EH (cell line): ENCODE measurements at regions not wholly inside any gene's neighbourhood (a gene's known extent, or its start where the extent isn't known, plus 50 kb on each side); places are given as distances from the start of the nearest gene placed in this dataset.
"Not testable (repeated sequence)": the region's sequence is repeated elsewhere in the genome, so short reads cannot be mapped to it uniquely, and the experiment has no call there.

Experiments used
- DNase-seq: peaks from one replicate; pipeline ENCODE4 v3.0.0-alpha.2; 2015; ENCODE audit warnings: low read depth

DNA sequence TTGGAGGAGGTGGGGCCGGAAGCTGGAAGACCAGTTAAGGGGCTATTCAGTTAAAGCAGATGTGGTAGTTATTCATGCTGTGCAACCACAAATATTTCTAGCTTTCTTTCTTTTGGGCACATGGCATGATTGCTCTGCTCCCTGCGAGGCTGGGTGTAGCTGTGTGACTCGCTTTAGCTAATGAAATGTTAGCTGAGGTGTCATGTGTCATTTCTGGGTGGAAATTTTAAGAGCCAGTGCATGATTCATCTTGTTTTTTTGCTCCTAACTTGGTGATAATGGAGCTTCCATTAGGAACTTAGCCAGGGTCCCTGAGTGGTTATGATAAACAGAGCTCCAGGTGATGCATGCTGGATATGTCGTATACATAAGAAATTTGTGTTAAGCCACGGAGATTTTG, 300.6 kb downstream of the SATB1 start:
- DNase-seq, result peak; percentile 86

GRCh38 chr3:18122264-18122663, 302.9 kb downstream of the SATB1 start:
- no peak for DNase-seq

DNA sequence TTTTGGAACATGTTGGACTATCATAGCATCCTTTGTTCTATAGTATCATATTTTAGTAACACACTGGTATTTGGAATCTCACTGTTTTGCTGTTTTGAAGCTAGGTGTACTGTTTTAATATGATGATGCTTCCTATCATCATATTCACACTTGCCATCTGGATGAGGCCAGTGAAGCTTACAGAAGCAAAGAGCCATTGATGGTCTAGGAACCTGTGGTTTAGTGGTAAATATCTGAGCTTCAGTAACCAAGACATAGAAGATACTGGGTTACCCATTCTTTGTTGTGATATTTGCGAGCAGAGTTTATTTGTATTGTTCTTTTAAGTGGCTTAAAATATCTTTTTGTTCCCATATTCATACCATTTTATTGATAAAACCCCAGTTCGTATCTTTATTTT, 304.1 kb downstream of the SATB1 start:
- DNase-seq, result no peak

DNA sequence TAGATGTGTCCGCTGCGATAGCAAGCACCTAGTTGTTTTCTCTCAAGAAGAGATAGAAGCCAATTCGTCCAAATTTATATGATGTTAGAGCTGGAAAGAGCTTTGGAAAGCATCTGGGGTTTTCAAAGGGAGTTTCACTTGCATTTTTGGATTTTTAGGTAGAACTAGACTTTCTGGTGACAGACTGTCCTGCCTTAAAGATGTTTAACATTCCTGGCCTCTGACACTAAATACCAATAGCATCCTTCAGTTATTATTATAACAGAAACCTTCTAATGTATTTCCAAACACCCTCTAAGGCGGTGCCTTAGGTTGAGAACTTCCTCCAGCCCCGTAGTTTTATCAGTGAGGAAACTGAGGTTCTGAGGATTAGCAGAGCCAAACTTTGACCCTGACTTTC, 305.3 kb downstream of the SATB1 start:
- DNase-seq, result peak; percentile 27

- no peak for DNase-seq
Measured at GRCh38 chr3:18114894-18115293, 310.2 kb downstream of the SATB1 start.

DNA sequence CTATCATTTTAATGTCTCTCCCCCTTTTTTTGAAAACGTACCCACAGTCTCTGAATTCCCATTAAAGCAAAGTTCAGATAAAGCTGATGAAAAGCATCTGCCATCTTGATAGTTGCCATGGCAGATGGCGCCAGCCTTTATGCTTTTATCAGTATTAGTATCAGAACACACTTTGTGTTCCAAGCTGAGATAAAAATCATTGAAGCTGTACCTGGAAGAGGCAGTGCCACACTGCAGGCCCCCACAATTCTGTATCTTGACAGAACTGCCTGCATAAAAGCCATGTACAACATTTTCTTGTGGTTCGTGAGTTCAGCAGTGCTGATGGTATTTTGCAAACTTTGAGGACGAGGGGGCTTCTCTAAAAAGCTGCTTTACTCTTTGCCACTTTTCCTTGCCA, 311.7 kb downstream of the SATB1 start:
- no peak for DNase-seq

GRCh38 chr3:18112674-18113375, 312.3 kb downstream of the SATB1 start:
- no peak for DNase-seq

GRCh38 chr3:18111796-18112232, 313.3 kb downstream of the SATB1 start:
- peak; percentile 29 for DNase-seq

GRCh38 chr3:18103591-18103990, 321.5 kb downstream of the SATB1 start:
- no peak for DNase-seq

DNA sequence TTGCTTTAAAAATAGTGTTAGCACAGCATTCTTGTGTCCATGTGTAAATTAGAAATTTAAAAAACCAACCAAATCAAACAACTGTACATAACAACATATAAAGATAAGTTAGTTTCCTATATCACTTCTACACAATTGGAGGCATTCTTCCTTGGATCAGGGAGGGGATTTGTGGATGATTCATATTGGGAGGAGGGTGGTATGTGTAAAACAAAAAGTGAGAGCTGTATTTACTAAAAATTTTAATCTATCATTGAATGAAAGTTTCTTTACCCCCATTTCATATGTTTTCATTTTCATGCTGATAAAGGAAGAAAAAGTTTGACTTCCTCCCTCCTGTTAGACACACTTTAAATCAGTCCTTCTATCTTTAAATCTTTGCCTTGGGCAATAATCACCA, 325.0 kb downstream of the SATB1 start:
- DNase-seq, result peak; percentile 14

DNA sequence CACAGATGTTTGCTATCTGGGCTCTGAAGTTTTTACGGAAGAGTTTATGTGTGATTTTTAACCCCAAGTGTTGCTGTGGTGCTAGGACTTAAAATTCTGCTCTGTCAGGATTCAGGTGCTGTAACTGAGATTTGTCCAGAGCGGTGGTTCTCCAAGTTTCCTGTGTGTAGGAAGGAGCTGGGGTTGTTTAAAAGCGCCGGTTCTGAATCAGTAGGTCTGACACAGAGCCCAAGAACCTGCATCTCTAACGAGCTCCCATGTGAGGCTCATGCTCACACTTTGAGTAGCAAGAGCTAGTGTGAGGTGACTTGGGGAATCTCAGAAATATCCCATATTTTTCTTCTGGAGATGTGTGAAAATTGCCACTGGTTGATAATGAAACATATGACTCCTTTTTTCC, 325.5 kb downstream of the SATB1 start:
- DNase-seq, result peak; percentile 33

GRCh38 chr3:18098960-18099587, 326.1 kb downstream of the SATB1 start:
- peak; percentile 95 for DNase-seq

DNA sequence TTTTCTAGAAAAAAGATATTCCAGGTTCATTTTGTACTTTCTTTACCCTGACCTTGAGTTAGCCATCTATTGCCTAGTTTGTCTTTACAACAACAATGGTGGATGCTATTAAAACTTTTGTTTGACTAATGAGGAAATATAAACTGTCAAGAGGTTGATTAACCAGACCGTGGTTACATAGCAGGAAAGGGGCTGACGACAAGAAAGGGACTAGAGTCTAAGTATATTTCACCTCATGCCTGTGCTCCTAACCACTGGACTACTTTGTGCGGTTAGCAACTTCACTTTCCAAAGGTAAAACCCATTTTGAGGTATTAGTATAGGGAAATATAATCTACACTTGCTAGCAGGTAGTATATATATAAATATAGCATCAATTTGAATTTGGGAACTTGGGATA, 327.1 kb downstream of the SATB1 start:
- DNase-seq, result no peak

- no peak for DNase-seq
Measured at GRCh38 chr3:18097473-18097872, 327.7 kb downstream of the SATB1 start.

- no peak for DNase-seq
Measured at GRCh38 chr3:18092726-18093125, 332.4 kb downstream of the SATB1 start.

DNA sequence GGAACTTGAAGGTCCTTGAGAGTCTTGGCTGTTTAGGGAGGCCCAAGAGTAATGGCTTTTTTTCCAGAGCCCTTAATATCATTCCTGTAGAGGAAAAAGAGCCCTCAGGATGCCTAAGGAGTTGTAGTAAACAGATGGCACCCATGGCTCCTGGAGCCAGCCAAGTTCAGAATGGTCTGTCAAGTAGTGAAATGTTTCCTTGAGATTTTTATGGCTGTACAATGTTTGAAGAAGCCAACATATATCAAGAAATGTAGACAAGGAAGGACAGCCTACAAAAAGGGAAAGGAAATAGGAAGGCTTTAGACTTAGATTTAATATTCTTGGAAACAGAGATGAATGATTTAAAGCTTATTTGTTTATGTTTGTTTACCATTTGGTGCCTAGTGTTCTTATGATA, 334.8 kb downstream of the SATB1 start:
- no peak for DNase-seq

GRCh38 chr3:18087988-18088387, 337.2 kb downstream of the SATB1 start:
- no peak for DNase-seq

- DNase-seq, result no peak
Measured at GRCh38 chr3:18086760-18087159, 338.4 kb downstream of the SATB1 start.

- no peak for DNase-seq
Measured at GRCh38 chr3:18086078-18086477, 339.1 kb downstream of the SATB1 start.

GRCh38 chr3:18085429-18085828, 339.7 kb downstream of the SATB1 start:
- no peak for DNase-seq

DNA sequence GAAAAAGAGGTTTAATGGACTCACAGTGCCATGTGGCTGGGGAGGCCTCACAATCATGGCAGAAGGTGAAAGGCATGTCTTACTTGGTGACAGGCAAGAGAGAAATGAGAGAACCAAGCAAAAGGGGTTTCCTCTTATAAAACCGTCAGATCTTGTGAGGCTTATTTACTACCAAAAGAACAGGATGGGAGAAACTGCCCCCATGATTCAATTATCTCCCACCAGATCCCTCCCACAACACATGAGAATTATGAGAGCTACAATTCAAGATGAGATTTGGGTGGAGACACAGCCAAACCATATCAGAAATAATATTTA, 340.8 kb upstream of the TBC1D5 start:
- not testable (repeated sequence) for DNase-seq

GRCh38 chr3:18082551-18083272, 340.3 kb upstream of the TBC1D5 start:
- DNase-seq, result no peak

- DNase-seq, result peak; percentile 33
Measured at GRCh38 chr3:18080198-18080689, 337.8 kb upstream of the TBC1D5 start.
